Breast epithelium (tissue), 4 donors: ENCODE measurements at regions not wholly inside any gene's neighbourhood (a gene's known extent, or its start where the extent isn't known, plus 50 kb on each side); places are given as distances from the start of the nearest gene placed in this dataset.

Experiments
- DNase-seq, 2 donors: peaks; one replicate each; pipeline ENCODE4 v3.0.0-alpha.2; 2019; ENCODE audit warnings: low spot score in 2 of 2
- H3K27ac ChIP-seq, 2 donors: fragments of 200-600 bp; sonication (generic) in 1 of 2; one replicate each; pipeline ENCODE4 v1.5.1; 2016 to 2019; ENCODE audit warnings: mild to moderate bottlenecking in 1 of 2
- H3K27me3 ChIP-seq, 2 donors: fragments of 200-600 bp; sonication (generic) in 1 of 2; one replicate each; pipeline versions ENCODE4 v1.5.1 to v1.6.0; 2017 to 2019; ENCODE audit warnings: control low read depth in 1 of 2, mild to moderate bottlenecking in 1 of 2
- H3K36me3 ChIP-seq: fragments of 200-600 bp; one replicate; pipeline ENCODE4 v1.5.1; 2019
- H3K4me1 ChIP-seq, 2 donors: fragments of 200-600 bp; sonication (generic); one replicate each; pipeline ENCODE4 v1.5.1; 2016 to 2019; ENCODE audit warnings: control low read depth in 1 of 2
- H3K4me3 ChIP-seq, 3 donors: fragments of 200-600 bp; sonication (generic); 1 replicate in 2 of 3; 2 replicates in 1 of 3; pipeline ENCODE4 v1.5.1; 2016 to 2019; ENCODE audit warnings: mild to moderate bottlenecking in 3 of 3, moderate library complexity in 2 of 3
- H3K9me3 ChIP-seq, 2 donors: fragments of 200-600 bp; sonication (generic) in 1 of 2; one replicate each; pipeline ENCODE4 v1.5.1; 2016 to 2019; ENCODE audit warnings: control low read depth in 1 of 2
- CTCF ChIP-seq, 3 donors: fragments of 450-650 bp; IDR thresholded peaks; one replicate each; pipeline ENCODE4 v1.5.1; 2016 to 2017; ENCODE audit warnings: antibody characterized with exemption in 3 of 3, mild to moderate bottlenecking in 3 of 3, moderate library complexity in 3 of 3
- POLR2A ChIP-seq: fragments of 450-650 bp; IDR thresholded peaks from one replicate; pipeline ENCODE4 v1.6.1; 2016; ENCODE audit warnings: antibody characterized with exemption, mild to moderate bottlenecking, moderate library complexity
- POLR2AphosphoS5 ChIP-seq, 3 donors: sonication (generic); formaldehyde crosslinking; IDR thresholded peaks; one replicate each; pipeline ENCODE4 v1.6.1; 2017; ENCODE audit warnings: antibody characterized with exemption in 3 of 3
- intact Hi-C: fragments of 100-400 bp; cut with DNase I; formaldehyde crosslinking; loops from one replicate; pipeline ENCODE4 v1.15.1; 2023; ENCODE audit warnings: low total_unique reads

DNA sequence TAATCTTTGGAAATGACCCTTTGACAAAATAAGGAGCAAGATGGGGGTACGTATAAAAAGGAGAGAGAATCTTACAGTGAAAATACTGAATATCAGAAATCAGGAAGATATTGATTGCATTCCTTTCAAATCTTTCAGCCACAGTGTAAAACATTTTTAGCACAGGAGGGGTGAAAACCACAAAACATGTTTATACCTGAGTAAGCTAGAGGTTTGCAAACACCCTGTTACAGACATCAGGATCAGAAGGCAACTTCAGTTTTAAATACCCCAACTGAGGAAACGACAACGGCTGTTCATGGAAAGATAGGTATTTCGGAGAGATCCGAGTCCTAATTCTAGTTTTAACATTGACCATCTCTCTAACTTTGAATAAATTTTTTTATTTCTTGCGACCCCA is 69.1 kb upstream of the ITGB1 start:
- Histone ChIP-seq H3K4me1 (no peaks in the 10 kb centered on the region), H3K36me3 (no peaks in the 10 kb centered on the region), H3K9me3 (no peaks in the 10 kb centered on the region), H3K4me3 (no peak overlapping the region), H3K27ac (no peak overlapping the region), H3K27me3 (no peaks in the 10 kb centered on the region)
- no peak for TF ChIP-seq CTCF (IDR thresholded peaks at IDR 0.05)
- TF ChIP-seq POLR2AphosphoS5 (IDR thresholded peaks at IDR 0.05): no peak
- TF ChIP-seq POLR2A: no peak
- DNase-seq: no peak
- intact Hi-C loops: no loop called here

- TF ChIP-seq CTCF (IDR thresholded peaks at IDR 0.05): no peak
- TF ChIP-seq POLR2AphosphoS5 (IDR thresholded peaks at IDR 0.05): no peak
- TF ChIP-seq POLR2A: no peak
- Histone ChIP-seq H3K4me1 (no peaks in the 10 kb centered on the region), H3K9me3 (no peaks in the 10 kb centered on the region), H3K4me3 (no peak overlapping the region), H3K27ac (no peak overlapping the region), H3K27me3 (no peaks in the 10 kb centered on the region), H3K36me3 (no peaks in the 10 kb centered on the region)
- intact Hi-C loops: no loop called here
- no peak for DNase-seq
Observed at GRCh38 chr10:33026422-33026821, 68.4 kb upstream of the ITGB1 start.

- Histone ChIP-seq H3K27ac (no peak overlapping the region), H3K4me3 (no peak overlapping the region), H3K27me3 (no peaks in the 10 kb centered on the region), H3K36me3 (no peaks in the 10 kb centered on the region), H3K9me3 (no peaks in the 10 kb centered on the region), H3K4me1 (no peaks in the 10 kb centered on the region)
- intact Hi-C loops: no loop called here
- no peak for DNase-seq
- TF ChIP-seq POLR2AphosphoS5 (IDR thresholded peaks at IDR 0.05) (no peak), CTCF (IDR thresholded peaks at IDR 0.05) (no peak), POLR2A (no peak)
Observed at GRCh38 chr10:33025910-33026309, 67.9 kb upstream of the ITGB1 start.

GRCh38 chr10:33025039-33025438 is 67.0 kb upstream of the ITGB1 start:
- intact Hi-C loops: no loop called here
- TF ChIP-seq CTCF (IDR thresholded peaks at IDR 0.05): no peak
- no peak for TF ChIP-seq POLR2A
- TF ChIP-seq POLR2AphosphoS5 (IDR thresholded peaks at IDR 0.05): no peak
- no peak overlapping the region for H3K27ac ChIP-seq
- no peaks in the 10 kb centered on the region for H3K9me3 ChIP-seq
- DNase-seq: no peak
- H3K27me3 ChIP-seq: no peaks in the 10 kb centered on the region
- no peaks in the 10 kb centered on the region for H3K36me3 ChIP-seq
- no peaks in the 10 kb centered on the region for H3K4me1 ChIP-seq
- no peak overlapping the region for H3K4me3 ChIP-seq

DNA sequence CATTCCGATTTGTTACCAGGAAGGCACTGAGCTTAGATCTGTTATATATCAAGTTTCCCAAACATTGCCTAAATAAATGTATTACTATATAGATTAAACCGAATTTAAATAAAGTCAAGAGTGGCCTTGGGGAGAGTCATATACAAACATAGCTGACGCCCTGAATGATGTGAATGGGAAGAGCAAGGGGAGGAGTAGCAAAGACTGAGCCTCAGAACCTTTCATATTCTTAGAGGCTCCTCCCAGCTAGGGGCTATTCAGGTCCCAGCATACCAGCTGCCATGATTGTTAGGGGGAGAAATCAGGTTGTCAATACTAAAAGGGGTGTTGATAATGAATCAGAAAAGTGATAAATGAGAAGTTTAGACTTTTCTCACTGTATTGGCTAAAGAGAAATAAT is 64.7 kb upstream of the ITGB1 start:
- Histone ChIP-seq H3K27ac (no peak overlapping the region), H3K4me1 (no peaks in the 10 kb centered on the region), H3K9me3 (no peaks in the 10 kb centered on the region), H3K36me3 (no peaks in the 10 kb centered on the region), H3K27me3 (no peaks in the 10 kb centered on the region), H3K4me3 (no peak overlapping the region)
- TF ChIP-seq POLR2A (no peak), CTCF (IDR thresholded peaks at IDR 0.05) (no peak), POLR2AphosphoS5 (IDR thresholded peaks at IDR 0.05) (no peak)
- DNase-seq: no peak
- intact Hi-C loops: no loop called here
